NCI-H2029 (cell line): ENCODE measurements at regions not wholly inside any gene's neighbourhood (a gene's known extent, or its start where the extent isn't known, plus 50 kb on each side); places are given as distances from the start of the nearest gene placed in this dataset.
"Not testable (repeated sequence)": the region's sequence is repeated elsewhere in the genome, so short reads cannot be mapped to it uniquely, and the experiment has no call there.

Source experiments
- DNase-seq: peaks from one replicate; lab custom pipeline; 2025; lab: John Stamatoyannopoulos, UW

GRCh38 chr12:108423486-108423885 is 84.4 kb upstream of the CMKLR1 start:
- DNase-seq, result no peak

GRCh38 chr12:108421082-108421481 is 82.0 kb upstream of the CMKLR1 start:
- not testable (repeated sequence) for DNase-seq

- DNase-seq, result not testable (repeated sequence)
These were observed 81.3 kb upstream of the CMKLR1 start for GRCh38 chr12:108420421-108420820.

- DNase-seq, result no peak
These were observed 80.8 kb upstream of the CMKLR1 start for GRCh38 chr12:108419949-108420348.

GRCh38 chr12:108418164-108418890 is 79.2 kb upstream of the CMKLR1 start:
- DNase-seq, result no peak

GRCh38 chr12:108414021-108414420 is 74.9 kb upstream of the CMKLR1 start:
- DNase-seq, result no peak

- DNase-seq, result no peak
These were observed 71.6 kb upstream of the CMKLR1 start for GRCh38 chr12:108410689-108411088.

- no peak for DNase-seq
These were observed 70.4 kb upstream of the CMKLR1 start for GRCh38 chr12:108409481-108409880.

- no peak for DNase-seq
These were observed 64.8 kb upstream of the CMKLR1 start for GRCh38 chr12:108403952-108404351.

- DNase-seq, result no peak
These were observed 62.9 kb upstream of the CMKLR1 start for GRCh38 chr12:108401964-108402363.

GRCh38 chr12:108400900-108401480 is 61.9 kb upstream of the CMKLR1 start:
- no peak for DNase-seq

GRCh38 chr12:108400481-108400880 is 61.4 kb upstream of the CMKLR1 start:
- no peak for DNase-seq

GRCh38 chr12:108400056-108400455 is 60.9 kb upstream of the CMKLR1 start:
- DNase-seq, result no peak

GRCh38 chr12:108399514-108399913 is 60.4 kb upstream of the CMKLR1 start:
- DNase-seq, result no peak

GRCh38 chr12:108394196-108394595 is 55.1 kb upstream of the CMKLR1 start:
- no peak for DNase-seq

- no peak for DNase-seq
These were observed 53.2 kb upstream of the CMKLR1 start for GRCh38 chr12:108392284-108392683.

GRCh38 chr12:108390495-108391203 is 51.5 kb upstream of the CMKLR1 start:
- no peak for DNase-seq

GRCh38 chr12:108389544-108389943 is 50.4 kb upstream of the CMKLR1 start:
- DNase-seq, result no peak
